Endothelial cell of umbilical vein (primary cell): ENCODE measurements at regions not wholly inside any gene's neighbourhood (a gene's known extent, or its start where the extent isn't known, plus 50 kb on each side); places are given as distances from the start of the nearest gene placed in this dataset.

Experiments used
- BruUV-seq: library from RNA; stranded (reverse); fragments of 400-500 nt; replicated peaks from 2 replicates; lab custom pipeline; 2021; lab: Mats Ljungman, UMichigan
- CTCF ChIA-PET: fragments of 300-600, 350-600 bp; sonication (Branson Sonifier 250); formaldehyde crosslinking; loops from one replicate; lab custom pipeline; 2021; ENCODE audit warnings: antibody characterized with exemption, inconsistent platforms; lab: Charles Lee
- POLR2A ChIA-PET: fragments of 300-600, 350-600 bp; sonication (Branson Sonifier 250); formaldehyde crosslinking; loops from one replicate; lab custom pipeline; 2021; ENCODE audit warnings: antibody characterized with exemption, inconsistent platforms; lab: Charles Lee
- DNase-seq: peaks from one replicate; pipeline ENCODE4 v3.0.0-alpha.2; 2011; ENCODE audit warnings: low read depth, low spot score
- FAIRE-seq: peaks from 2 replicates; lab custom pipeline; 2011; peaks lifted over from hg19 to GRCh38; lab: Jason Lieb, UNC
- H2AFZ ChIP-seq: 2 replicates; pipeline ENCODE4 v1.6.0; 2012; ENCODE audit warnings: low read depth, low read length, control low read depth, inconsistent platforms
- H3K27ac ChIP-seq: 2 replicates; pipeline ENCODE4 v1.5.1; 2011; ENCODE audit warnings: low read depth, mild to moderate bottlenecking, control low read depth, low read length, moderate library complexity; ENCODE audit not compliant: insufficient read depth
- H3K27me3 ChIP-seq, 2 experiments: 2 replicates each; pipeline versions ENCODE4 v1.6.0 to v1.6.1; 2011; ENCODE audit warnings: low read length in 2 of 2, mixed read lengths in 1 of 2; ENCODE audit not compliant: control insufficient read depth in 2 of 2, insufficient read depth in 2 of 2
- H3K36me3 ChIP-seq, 2 experiments: 2 replicates in 1 of 2; 3 replicates in 1 of 2; pipeline ENCODE4 v1.5.1; 2011; ENCODE audit warnings: low read length in 2 of 2, mild to moderate bottlenecking in 1 of 2, moderate library complexity in 1 of 2; ENCODE audit not compliant: control insufficient read depth in 2 of 2, insufficient read depth in 2 of 2; ENCODE audit errors: extremely low read depth in 1 of 2
- H3K4me1 ChIP-seq: 3 replicates; pipeline ENCODE4 v1.5.1; 2011; ENCODE audit warnings: mild to moderate bottlenecking, low read length; ENCODE audit not compliant: control insufficient read depth, insufficient read depth; ENCODE audit errors: extremely low read depth
- H3K4me2 ChIP-seq: 2 replicates; pipeline ENCODE4 v1.6.1; 2011; ENCODE audit warnings: low read length, control low read depth, mixed read lengths; ENCODE audit not compliant: insufficient read depth
- H3K4me3 ChIP-seq, 3 experiments: fragments of 200-600 bp in 1 of 3; sonication (generic), shearing (Covaris generic) in 1 of 3; replicated peaks in 1 of 3; 2 replicates each; pipeline ENCODE4 v1.5.1; 2011 to 2016; ENCODE audit warnings: control low read depth in 3 of 3, low read length in 3 of 3, mild to moderate bottlenecking in 2 of 3, inconsistent platforms in 1 of 3, low read depth in 1 of 3, moderate library complexity in 1 of 3; ENCODE audit not compliant: insufficient read depth in 1 of 3
- H3K79me2 ChIP-seq: 2 replicates; pipeline ENCODE4 v1.6.0; 2012; ENCODE audit warnings: low read length, inconsistent platforms; ENCODE audit not compliant: control insufficient read depth, insufficient read depth
- H3K9ac ChIP-seq: replicated peaks from 2 replicates; pipeline ENCODE3; 2011; ENCODE audit warnings: low read length, control low read depth; ENCODE audit not compliant: insufficient read depth; ENCODE audit errors: extremely low read depth
- H3K9me1 ChIP-seq: replicated peaks from 3 replicates; pipeline ENCODE4 v1.6.0; 2011; ENCODE audit warnings: mild to moderate bottlenecking, low read length; ENCODE audit not compliant: control insufficient read depth, insufficient read depth; ENCODE audit errors: extremely low read depth
- H3K9me3 ChIP-seq: replicated peaks from 2 replicates; pipeline ENCODE4 v1.5.1; 2012; ENCODE audit warnings: low read length, inconsistent platforms; ENCODE audit not compliant: control insufficient read depth, insufficient read depth
- H4K20me1 ChIP-seq: replicated peaks from 2 replicates; pipeline ENCODE3; 2011; ENCODE audit warnings: mild to moderate bottlenecking, low read length; ENCODE audit not compliant: control insufficient read depth, insufficient read depth; ENCODE audit errors: extremely low read depth
- EZH2 ChIP-seq: IDR thresholded peaks from 2 replicates; pipeline ENCODE4 v1.6.1; 2012; ENCODE audit warnings: borderline replicate concordance, low read depth, mild to moderate bottlenecking, moderate library complexity, low read length, inconsistent platforms; ENCODE audit not compliant: severe bottlenecking
- FOS ChIP-seq: IDR thresholded peaks from 2 replicates; pipeline ENCODE4 v1.6.1; 2011; ENCODE audit warnings: mild to moderate bottlenecking, low read length, moderate library complexity, borderline replicate concordance; ENCODE audit not compliant: insufficient read depth
- GATA2 ChIP-seq: IDR thresholded peaks from 2 replicates; pipeline ENCODE4 v1.7.0; 2011; ENCODE audit warnings: low read depth, mild to moderate bottlenecking, moderate library complexity, mixed read lengths, low read length; ENCODE audit not compliant: insufficient read length, insufficient read depth
- JUN ChIP-seq: IDR thresholded peaks from 2 replicates; pipeline ENCODE4 v1.6.1; 2011; ENCODE audit warnings: borderline replicate concordance, low read depth; ENCODE audit not compliant: insufficient read length, insufficient read depth
- MYC ChIP-seq: IDR thresholded peaks from one replicate; pipeline ENCODE4 v1.6.1; 2011; ENCODE audit warnings: mild to moderate bottlenecking, low read depth, low read length
- POLR2A ChIP-seq: IDR thresholded peaks from 2 replicates; pipeline ENCODE4 v1.6.1; 2012; ENCODE audit warnings: low read depth, mild to moderate bottlenecking, control low read depth, low read length
- POLR2AphosphoS5 ChIP-seq: IDR thresholded peaks from 2 replicates; pipeline ENCODE4 v1.6.1; 2012; ENCODE audit warnings: low read depth, mild to moderate bottlenecking, control low read depth, low read length, moderate library complexity; ENCODE audit not compliant: insufficient read depth
- dilution Hi-C: fragments of 300-500 bp; cut with MboI; formaldehyde crosslinking; loops from one replicate; pipeline ENCODE4 v1.15.0; 2019; ENCODE audit warnings: low sequenced_read_pairs; ENCODE audit not compliant: extremely low pct_ligation_motif_present
- intact Hi-C: fragments of 100-400 bp; cut with micrococcal nuclease; formaldehyde crosslinking; loops from one replicate; pipeline ENCODE4 v1.10.0; 2022
- TF ChIP-seq, protein P1 (sequence below): IDR thresholded peaks from 2 replicates; pipeline ENCODE4 v1.6.1; 2011; ENCODE audit not compliant: insufficient read depth, insufficient read length
- TF ChIP-seq, protein P2 (sequence below), 2 donors: IDR thresholded peaks; 1 replicate in 1 of 2; 2 replicates in 1 of 2; pipeline ENCODE4 v1.5.1; 2011; ENCODE audit warnings: low read length in 2 of 2, mild to moderate bottlenecking in 2 of 2, moderate library complexity in 2 of 2, control low read depth in 1 of 2, inconsistent platforms in 1 of 2, low read depth in 1 of 2; ENCODE audit not compliant: insufficient read depth in 1 of 2; ENCODE audit errors: extremely low read depth in 1 of 2

DNA sequence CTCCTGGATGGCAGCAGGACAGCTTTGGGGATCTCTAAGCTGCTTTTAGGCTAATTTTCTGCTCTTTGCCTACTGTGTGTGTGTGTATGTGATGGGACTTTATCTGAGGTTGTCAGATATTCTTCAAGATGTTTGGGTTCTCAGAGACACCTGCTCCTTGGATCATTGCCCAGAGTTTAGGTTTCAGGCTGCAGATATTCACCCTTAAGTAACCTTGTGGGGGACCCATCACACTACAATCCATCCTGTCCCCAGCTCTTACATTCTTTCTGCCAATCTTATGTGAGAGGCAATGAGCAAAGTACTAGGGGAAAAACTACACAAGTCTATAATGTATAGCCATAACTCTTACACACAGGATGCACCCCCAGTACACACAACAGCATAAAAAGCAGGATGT is 263.0 kb upstream of the ZWINT start:
- H4K20me1 ChIP-seq, result no peaks in the 10 kb centered on the region
- H3K36me3 ChIP-seq, result no peaks in the 10 kb centered on the region
- FAIRE-seq, result no peak
- no peaks in the 10 kb centered on the region for H3K27me3 ChIP-seq
- intact Hi-C loops (no loop called here), dilution Hi-C loops (no loop called here)
- BruUV-seq, result no TSS peak
- H3K79me2 ChIP-seq, result no peaks in the 10 kb centered on the region
- H3K4me1 ChIP-seq, result no peaks in the 10 kb centered on the region
- no peak for DNase-seq
- no peak overlapping the region for H2AFZ ChIP-seq
- no peak overlapping the region for H3K27ac ChIP-seq
- ChIA-PET CTCF (no interaction called here), POLR2A (no interaction called here)
- H3K9me3 ChIP-seq, result peaks cover 10% of the 10 kb centered on the region
- TF ChIP-seq FOS (no peak), POLR2AphosphoS5 (no peak), GATA2 (no peak), JUN (no peak), POLR2A (no peak), EZH2 (no peak), MYC (no peak)
- TF ChIP-seq, protein P1, sequence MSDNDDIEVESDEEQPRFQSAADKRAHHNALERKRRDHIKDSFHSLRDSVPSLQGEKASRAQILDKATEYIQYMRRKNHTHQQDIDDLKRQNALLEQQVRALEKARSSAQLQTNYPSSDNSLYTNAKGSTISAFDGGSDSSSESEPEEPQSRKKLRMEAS, result no peak
- TF ChIP-seq, protein P2, sequence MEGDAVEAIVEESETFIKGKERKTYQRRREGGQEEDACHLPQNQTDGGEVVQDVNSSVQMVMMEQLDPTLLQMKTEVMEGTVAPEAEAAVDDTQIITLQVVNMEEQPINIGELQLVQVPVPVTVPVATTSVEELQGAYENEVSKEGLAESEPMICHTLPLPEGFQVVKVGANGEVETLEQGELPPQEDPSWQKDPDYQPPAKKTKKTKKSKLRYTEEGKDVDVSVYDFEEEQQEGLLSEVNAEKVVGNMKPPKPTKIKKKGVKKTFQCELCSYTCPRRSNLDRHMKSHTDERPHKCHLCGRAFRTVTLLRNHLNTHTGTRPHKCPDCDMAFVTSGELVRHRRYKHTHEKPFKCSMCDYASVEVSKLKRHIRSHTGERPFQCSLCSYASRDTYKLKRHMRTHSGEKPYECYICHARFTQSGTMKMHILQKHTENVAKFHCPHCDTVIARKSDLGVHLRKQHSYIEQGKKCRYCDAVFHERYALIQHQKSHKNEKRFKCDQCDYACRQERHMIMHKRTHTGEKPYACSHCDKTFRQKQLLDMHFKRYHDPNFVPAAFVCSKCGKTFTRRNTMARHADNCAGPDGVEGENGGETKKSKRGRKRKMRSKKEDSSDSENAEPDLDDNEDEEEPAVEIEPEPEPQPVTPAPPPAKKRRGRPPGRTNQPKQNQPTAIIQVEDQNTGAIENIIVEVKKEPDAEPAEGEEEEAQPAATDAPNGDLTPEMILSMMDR (IDR thresholded peaks at IDR 0.05; ENCODE audit: extremely low read depth in 1 of 2, insufficient read depth in 1 of 2, low read depth in 1 of 2, low read length in 2 of 2), result no peak
- no peaks in the 10 kb centered on the region for H3K9me1 ChIP-seq
- H3K4me3 ChIP-seq, result no peak overlapping the region
- H3K4me2 ChIP-seq, result no peak overlapping the region
- H3K9ac ChIP-seq, result no peak overlapping the region
